ENCODE measurements at regions not wholly inside any gene's neighbourhood (a gene's known extent, or its start where the extent isn't known, plus 50 kb on each side); places are given as distances from the start of the nearest gene placed in this dataset.

DNA sequence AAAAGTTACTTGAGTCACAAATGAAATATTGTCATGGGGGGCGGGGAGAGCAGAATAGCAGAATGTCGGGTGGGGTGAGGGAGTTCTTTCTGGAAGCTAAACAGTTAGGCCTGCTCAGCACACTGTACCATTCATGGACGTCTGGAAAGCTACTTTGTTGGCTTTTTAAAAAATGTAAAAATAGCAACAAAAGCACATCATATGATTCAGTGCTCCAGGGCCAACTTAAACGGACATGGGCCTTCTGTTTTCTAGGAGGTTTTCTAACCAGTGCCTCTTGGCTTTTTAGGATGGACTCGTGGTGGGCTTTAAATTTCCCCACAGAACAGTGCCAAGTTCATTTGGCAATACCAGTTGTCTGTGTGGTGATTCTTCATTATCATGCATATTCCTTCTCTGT, 57.4 kb upstream of the CLCN4 start:
- no peaks in the 10 kb centered on the region for H3K27me3 Mint-ChIP-seq (ENCODE audit: unreplicated experiment)
- no peak overlapping the region for H3K27ac Mint-ChIP-seq (ENCODE audit: unreplicated experiment)
- peaks cover 9% of the 10 kb centered on the region for H3K4me1 Mint-ChIP-seq (ENCODE audit: unreplicated experiment)
- DNase-seq (ENCODE audit: extremely low spot score, unreplicated experiment), result no peak
- peaks cover 21% of the 10 kb centered on the region for H3K36me3 Mint-ChIP-seq (ENCODE audit: unreplicated experiment)
- no peaks in the 10 kb centered on the region for H3K9me3 Mint-ChIP-seq (ENCODE audit: unreplicated experiment)
- TF ChIP-seq, protein P1, sequence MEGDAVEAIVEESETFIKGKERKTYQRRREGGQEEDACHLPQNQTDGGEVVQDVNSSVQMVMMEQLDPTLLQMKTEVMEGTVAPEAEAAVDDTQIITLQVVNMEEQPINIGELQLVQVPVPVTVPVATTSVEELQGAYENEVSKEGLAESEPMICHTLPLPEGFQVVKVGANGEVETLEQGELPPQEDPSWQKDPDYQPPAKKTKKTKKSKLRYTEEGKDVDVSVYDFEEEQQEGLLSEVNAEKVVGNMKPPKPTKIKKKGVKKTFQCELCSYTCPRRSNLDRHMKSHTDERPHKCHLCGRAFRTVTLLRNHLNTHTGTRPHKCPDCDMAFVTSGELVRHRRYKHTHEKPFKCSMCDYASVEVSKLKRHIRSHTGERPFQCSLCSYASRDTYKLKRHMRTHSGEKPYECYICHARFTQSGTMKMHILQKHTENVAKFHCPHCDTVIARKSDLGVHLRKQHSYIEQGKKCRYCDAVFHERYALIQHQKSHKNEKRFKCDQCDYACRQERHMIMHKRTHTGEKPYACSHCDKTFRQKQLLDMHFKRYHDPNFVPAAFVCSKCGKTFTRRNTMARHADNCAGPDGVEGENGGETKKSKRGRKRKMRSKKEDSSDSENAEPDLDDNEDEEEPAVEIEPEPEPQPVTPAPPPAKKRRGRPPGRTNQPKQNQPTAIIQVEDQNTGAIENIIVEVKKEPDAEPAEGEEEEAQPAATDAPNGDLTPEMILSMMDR (IDR thresholded peaks at IDR 0.05), result no peak
- H3K4me3 Mint-ChIP-seq (ENCODE audit: unreplicated experiment), result no peak overlapping the region

DNA sequence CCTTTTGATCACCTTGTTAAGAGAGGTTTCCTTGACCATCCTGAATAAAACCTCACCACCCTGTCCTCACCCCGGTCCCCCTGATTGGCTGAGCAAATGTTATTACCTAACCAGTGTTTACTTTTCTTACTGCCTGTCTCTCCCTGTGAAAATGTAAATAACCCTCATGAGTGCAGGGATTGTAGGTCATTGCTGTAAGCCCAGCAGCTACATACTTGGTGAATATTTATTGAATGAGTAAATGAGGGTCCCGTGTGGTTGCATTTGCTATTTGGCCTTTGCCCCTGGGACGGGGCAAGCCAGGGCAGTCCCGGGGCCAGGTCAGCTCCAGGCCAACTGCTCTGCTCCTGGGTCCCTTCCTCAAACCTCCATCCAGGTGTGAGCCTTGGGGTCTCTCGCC, 55.5 kb upstream of the CLCN4 start:
- Mint-ChIP-seq H3K4me3 (ENCODE audit: unreplicated experiment) (no peak overlapping the region), H3K27me3 (ENCODE audit: unreplicated experiment) (no peaks in the 10 kb centered on the region), H3K36me3 (ENCODE audit: unreplicated experiment) (peaks cover 12% of the 10 kb centered on the region), H3K4me1 (ENCODE audit: unreplicated experiment) (peaks cover 9% of the 10 kb centered on the region), H3K27ac (ENCODE audit: unreplicated experiment) (no peak overlapping the region), H3K9me3 (ENCODE audit: unreplicated experiment) (no peaks in the 10 kb centered on the region)
- no peak for DNase-seq (ENCODE audit: extremely low spot score, unreplicated experiment)
- TF ChIP-seq, protein P1 (IDR thresholded peaks at IDR 0.05), result no peak

DNA sequence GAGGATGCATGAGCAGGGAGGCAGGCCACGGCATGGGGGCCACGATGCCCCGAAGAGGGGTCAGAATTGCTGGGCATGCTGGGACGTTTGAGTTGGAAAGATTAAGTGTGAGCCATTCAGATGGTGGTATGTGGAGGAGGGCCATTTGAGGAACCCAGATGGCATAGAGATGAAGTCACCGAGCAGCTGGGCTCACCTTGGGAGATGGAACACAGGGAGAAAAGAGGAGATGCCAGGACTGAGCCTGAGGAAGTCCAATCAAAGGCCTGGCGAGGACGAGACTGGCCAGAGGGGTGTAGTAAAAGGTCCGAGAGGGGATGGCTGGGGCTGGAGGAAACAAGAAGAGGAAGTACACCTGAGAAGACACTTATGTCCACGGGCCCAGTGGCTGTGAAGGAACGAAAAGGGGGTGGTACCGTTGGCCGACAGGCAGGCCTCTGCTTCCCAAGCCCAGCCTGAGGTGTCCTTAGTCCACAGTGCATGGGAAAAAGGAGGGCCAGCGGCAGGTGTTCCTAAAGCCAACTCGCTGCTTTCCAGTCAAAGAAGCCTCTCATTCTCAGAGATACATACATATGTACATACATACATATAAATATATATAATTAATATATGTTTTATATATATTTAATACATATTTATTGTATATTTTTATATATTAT, 54.6 kb upstream of the CLCN4 start:
- Mint-ChIP-seq H3K27me3 (ENCODE audit: unreplicated experiment) (no peaks in the 10 kb centered on the region), H3K4me1 (ENCODE audit: unreplicated experiment) (peaks cover 18% of the 10 kb centered on the region), H3K4me3 (ENCODE audit: unreplicated experiment) (no peak overlapping the region), H3K36me3 (ENCODE audit: unreplicated experiment) (peaks cover 8% of the 10 kb centered on the region), H3K27ac (ENCODE audit: unreplicated experiment) (no peak overlapping the region), H3K9me3 (ENCODE audit: unreplicated experiment) (no peaks in the 10 kb centered on the region)
- DNase-seq (ENCODE audit: extremely low spot score, unreplicated experiment), result no peak
- TF ChIP-seq, protein P1 (IDR thresholded peaks at IDR 0.05), result no peak

DNA sequence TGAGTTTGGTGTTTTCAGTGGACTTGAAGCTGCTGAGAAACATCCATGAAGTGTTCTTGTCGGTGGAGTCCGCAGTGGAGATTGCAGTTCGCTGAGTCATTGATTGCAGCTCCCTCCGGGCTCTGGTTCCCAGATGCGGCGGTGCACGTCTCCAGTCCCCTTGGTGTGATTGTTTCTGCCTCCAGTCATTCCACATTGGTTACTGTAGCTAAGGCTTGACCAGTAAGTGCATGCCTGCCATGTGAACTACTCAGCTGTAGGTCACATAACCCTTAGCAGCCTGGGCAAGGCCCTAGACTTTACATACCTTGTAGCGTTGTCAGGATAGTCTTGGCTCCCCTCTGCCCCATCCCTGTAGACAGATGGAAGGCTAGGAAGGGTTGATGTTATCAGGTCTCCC, 53.8 kb upstream of the CLCN4 start:
- Mint-ChIP-seq H3K27ac (ENCODE audit: unreplicated experiment) (peak overlapping the region; percentile 28), H3K4me1 (ENCODE audit: unreplicated experiment) (peaks cover 21% of the 10 kb centered on the region), H3K36me3 (ENCODE audit: unreplicated experiment) (peaks cover 8% of the 10 kb centered on the region), H3K4me3 (ENCODE audit: unreplicated experiment) (no peak overlapping the region), H3K9me3 (ENCODE audit: unreplicated experiment) (no peaks in the 10 kb centered on the region), H3K27me3 (ENCODE audit: unreplicated experiment) (no peaks in the 10 kb centered on the region)
- no peak for DNase-seq (ENCODE audit: extremely low spot score, unreplicated experiment)
- TF ChIP-seq, protein P1 (IDR thresholded peaks at IDR 0.05), result no peak

DNA sequence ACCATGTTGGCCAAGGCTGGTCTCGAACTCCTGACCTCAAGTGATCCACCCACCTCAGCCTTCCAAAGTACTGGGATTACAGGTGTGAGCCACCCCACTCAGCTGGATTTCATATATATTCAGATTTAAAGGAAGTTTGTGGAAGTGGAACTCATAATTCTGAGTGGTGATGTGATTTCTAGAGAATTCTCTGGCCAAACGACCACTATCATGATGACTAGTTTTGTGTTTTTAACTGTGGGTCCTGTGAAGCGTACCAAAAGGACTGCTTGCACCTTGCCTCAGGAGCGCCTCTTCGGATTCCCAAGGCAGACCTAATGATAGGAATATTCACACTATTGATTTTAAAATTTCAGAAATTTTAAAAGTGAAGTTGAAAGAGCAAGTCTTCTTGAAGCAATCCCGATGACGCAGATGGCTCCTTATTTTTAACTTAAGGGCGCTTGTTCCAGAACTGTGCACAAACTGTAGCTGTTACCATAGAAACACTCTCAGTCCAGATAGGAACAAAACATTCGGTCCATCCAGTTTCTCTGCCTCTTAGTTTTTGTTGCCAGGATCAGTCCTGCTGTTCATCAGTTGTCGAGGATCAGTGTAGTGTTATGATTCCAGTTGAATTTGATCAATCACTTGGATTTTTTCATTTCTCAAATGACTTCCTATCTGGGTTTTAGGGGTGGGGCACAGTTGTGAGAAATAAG, 51.7 kb upstream of the CLCN4 start:
- TF ChIP-seq, protein P1 (IDR thresholded peaks at IDR 0.05), result no peak
- H3K27ac Mint-ChIP-seq (ENCODE audit: unreplicated experiment), result no peak overlapping the region
- H3K4me1 Mint-ChIP-seq (ENCODE audit: unreplicated experiment), result peaks cover 18% of the 10 kb centered on the region
- peaks cover 11% of the 10 kb centered on the region for H3K36me3 Mint-ChIP-seq (ENCODE audit: unreplicated experiment)
- no peaks in the 10 kb centered on the region for H3K27me3 Mint-ChIP-seq (ENCODE audit: unreplicated experiment)
- H3K9me3 Mint-ChIP-seq (ENCODE audit: unreplicated experiment), result no peaks in the 10 kb centered on the region
- DNase-seq (ENCODE audit: extremely low spot score, unreplicated experiment), result no peak
- no peak overlapping the region for H3K4me3 Mint-ChIP-seq (ENCODE audit: unreplicated experiment)
